LNCaP clone FGC (cell line): ENCODE measurements at regions not wholly inside any gene's neighbourhood (a gene's known extent, or its start where the extent isn't known, plus 50 kb on each side); places are given as distances from the start of the nearest gene placed in this dataset.

Source experiments
- DNase-seq: peaks from one replicate; pipeline ENCODE4 v3.0.0-alpha.2; 2011; ENCODE audit warnings: low read depth
- H3K4me3 ChIP-seq: 2 replicates; pipeline ENCODE4 v1.5.1; 2011; ENCODE audit warnings: mild to moderate bottlenecking, low read depth, low read length, control low read depth
- TF ChIP-seq, protein P1 (sequence below): IDR thresholded peaks from 2 replicates; pipeline ENCODE4 v1.5.1; 2012; ENCODE audit warnings: mild to moderate bottlenecking; ENCODE audit not compliant: control insufficient read depth, insufficient read depth; ENCODE audit errors: extremely low read depth

DNA sequence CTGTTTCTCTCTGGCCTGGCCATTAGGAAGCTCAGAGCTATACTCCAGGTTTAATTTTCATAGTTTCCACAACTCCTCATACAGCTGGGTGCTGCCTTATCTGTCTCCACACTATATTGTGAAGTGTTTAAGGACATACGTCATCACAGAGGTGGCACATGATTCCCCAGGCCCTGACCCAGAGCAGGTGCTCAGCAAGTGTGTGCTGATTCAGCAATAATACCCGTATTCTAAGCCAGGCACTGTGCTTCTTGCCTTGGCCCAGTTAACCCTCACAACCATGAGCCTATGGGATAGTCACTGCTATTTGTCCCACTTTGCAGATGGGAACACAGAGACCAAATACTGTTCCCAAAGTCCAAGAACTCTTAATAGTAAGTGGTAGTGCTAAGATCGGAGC is 93.5 kb upstream of the SMIM23 start:
- no peak for DNase-seq
- no peak overlapping the region for H3K4me3 ChIP-seq
- TF ChIP-seq, protein P1, sequence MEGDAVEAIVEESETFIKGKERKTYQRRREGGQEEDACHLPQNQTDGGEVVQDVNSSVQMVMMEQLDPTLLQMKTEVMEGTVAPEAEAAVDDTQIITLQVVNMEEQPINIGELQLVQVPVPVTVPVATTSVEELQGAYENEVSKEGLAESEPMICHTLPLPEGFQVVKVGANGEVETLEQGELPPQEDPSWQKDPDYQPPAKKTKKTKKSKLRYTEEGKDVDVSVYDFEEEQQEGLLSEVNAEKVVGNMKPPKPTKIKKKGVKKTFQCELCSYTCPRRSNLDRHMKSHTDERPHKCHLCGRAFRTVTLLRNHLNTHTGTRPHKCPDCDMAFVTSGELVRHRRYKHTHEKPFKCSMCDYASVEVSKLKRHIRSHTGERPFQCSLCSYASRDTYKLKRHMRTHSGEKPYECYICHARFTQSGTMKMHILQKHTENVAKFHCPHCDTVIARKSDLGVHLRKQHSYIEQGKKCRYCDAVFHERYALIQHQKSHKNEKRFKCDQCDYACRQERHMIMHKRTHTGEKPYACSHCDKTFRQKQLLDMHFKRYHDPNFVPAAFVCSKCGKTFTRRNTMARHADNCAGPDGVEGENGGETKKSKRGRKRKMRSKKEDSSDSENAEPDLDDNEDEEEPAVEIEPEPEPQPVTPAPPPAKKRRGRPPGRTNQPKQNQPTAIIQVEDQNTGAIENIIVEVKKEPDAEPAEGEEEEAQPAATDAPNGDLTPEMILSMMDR = no peak

DNA sequence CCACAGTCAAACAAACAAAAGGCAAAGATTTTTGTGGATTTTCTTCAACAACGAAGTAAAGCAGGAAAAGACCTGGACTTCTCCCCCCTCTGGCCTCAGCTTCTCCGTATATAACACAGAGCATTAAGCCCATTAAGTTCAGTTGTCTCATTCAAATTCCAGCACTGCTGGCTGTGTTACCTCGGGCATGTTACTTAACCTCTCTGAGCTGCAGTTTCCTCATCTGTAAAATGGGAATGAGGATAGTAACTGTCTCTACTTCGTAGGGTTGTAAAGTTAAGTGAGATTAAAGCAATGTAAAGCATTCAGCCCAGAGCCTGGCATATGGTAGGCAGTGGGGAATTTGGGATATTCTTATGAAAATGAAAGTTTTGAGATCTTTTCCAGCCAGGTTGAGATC is 92.7 kb upstream of the SMIM23 start:
- H3K4me3 ChIP-seq = no peak overlapping the region
- no peak for DNase-seq
- TF ChIP-seq, protein P1 = no peak

DNA sequence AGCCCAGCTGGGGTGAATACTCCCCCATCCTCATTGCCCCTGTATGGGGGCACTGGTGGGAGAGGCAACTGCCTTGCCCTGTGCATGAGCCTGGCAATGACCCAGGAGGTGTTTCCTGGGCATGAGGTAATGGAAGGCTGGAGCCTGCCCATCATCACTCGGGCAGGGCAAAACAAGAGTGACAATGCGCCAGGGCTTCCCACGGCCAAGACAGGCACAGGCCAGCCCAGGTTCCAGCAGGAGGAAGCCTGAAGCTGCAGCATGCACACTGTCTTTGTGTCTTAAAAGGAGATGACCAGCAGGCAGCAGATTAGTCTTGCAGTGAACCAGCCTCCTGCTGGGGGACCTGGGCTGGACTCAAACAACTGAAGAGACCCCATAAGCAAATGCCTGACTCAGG is 92.2 kb upstream of the SMIM23 start:
- H3K4me3 ChIP-seq = no peak overlapping the region
- TF ChIP-seq, protein P1 = no peak
- DNase-seq = no peak

DNA sequence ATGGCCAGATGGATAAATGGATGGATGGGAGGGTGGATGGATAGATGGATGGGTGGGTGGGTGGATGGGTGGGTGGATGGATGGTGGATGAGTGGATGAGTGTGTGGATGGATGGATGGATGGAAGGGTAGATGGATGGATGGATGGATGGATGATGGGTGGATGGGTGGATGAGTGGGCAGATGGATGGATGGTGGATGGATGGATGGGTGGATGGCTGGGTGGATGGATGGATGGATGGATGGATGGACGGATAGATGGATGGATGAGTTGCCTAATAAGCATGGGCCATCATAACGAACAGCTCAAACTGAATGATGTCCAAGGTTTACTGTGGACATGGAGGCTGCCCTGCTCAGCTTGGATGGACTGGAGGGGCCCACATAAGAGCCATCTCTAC is 89.8 kb upstream of the SMIM23 start:
- TF ChIP-seq, protein P1 = no peak
- no peak for DNase-seq
- H3K4me3 ChIP-seq = no peak overlapping the region

DNA sequence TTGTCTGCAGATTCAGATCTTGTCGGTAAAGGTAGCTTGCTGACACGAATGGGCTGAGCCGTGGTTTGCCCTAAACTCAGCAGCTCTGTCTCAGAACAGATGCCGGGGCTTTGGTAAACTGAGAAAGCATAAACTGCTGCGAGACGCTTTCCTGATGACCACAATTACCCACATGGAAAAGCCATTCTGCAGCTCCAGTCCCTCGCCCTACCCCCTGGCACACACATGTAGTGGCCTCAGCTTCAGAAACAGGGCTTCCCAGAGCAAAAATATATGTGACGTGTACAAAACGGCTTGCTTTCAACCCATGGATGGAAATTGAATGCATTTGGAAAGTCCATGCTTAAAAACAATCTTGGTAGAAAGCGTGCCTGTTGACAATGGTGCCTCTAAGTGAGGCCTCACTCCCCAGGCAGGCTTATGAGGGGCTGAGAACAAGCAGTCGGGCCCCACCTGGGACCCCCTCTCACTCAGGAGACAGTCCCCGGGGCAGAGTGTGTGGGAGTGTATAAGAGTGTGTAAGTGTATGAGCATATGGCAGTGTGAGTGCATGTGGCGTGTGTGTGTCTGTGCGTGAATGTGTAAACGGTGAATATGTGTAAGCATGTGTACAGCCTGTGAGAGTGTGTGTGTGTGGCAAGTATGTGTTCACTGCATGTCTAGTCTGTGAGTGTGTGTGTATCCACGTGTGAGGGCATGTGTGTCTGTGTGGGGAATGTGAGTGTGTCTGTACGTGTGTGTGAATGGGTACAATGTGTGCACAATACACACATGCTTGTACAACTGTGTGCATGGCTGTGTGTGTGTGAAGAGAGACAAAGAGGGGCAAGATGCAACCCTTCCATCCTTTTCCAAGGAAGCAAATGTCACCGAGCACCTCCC is 88.2 kb upstream of the SMIM23 start:
- TF ChIP-seq, protein P1 = no peak
- no peak overlapping the region for H3K4me3 ChIP-seq
- DNase-seq = no peak

DNA sequence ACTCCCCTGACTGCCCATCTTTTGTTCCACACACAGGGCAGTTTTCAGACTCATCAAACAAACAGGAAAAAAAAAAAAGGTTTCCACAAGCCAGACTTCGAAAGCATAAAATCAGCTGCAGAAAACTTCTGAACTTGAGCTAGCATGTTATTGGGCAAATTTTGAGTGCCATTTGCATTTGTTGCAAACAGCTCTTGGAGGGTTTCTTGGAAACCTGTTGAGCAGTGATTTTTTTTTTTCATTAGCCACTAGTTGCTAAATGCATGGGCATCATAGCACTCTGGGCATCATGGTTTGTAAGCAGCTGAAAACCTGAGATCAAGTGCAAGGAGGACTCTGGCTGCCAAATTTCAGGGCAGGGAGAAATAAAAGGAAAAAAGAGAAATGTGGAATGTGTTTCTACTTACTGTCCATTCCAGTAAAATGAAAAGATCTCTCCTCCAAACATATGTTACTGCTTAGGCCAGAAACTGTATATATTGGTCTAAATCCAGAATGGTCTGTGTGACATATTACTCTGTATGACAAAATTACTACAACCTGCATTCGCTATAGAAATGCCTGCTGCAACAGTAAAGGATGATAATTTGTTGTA is 85.2 kb upstream of the SMIM23 start:
- DNase-seq = no peak
- no peak overlapping the region for H3K4me3 ChIP-seq
- TF ChIP-seq, protein P1 = no peak
